IMR-90 (cell line): ENCODE measurements at regions not wholly inside any gene's neighbourhood (a gene's known extent, or its start where the extent isn't known, plus 50 kb on each side); places are given as distances from the start of the nearest gene placed in this dataset.

ENCODE experiments used
- ATAC-seq: fragments of 200-7000 bp; cut with Tn5 transposase; 2 replicates; pipeline ENCODE4 v1.9.1; 2020; ENCODE audit warnings: low read depth, mild to moderate bottlenecking, moderate library complexity
- BruUV-seq: library from RNA; stranded (reverse); fragments of 400-500 nt; replicated peaks from 2 replicates; lab custom pipeline; 2021; lab: Mats Ljungman, UMichigan
- CTCF ChIA-PET: fragments of 300-600 bp; formaldehyde crosslinking; extraction: SDS; loops from one replicate; lab custom pipeline; 2021; ENCODE audit warnings: antibody characterized with exemption; lab: Yijun Ruan, JAX
- POLR2A ChIA-PET: fragments of 300-600 bp; sonication (Branson Sonifier 250); formaldehyde crosslinking; loops from one replicate; lab custom pipeline; 2022; ENCODE audit warnings: antibody characterized with exemption; ENCODE audit not compliant: unreplicated experiment; lab: Charles Lee
- DNase-seq: peaks from one replicate; pipeline ENCODE4 v3.0.0; 2013
- H2AFZ ChIP-seq: replicated peaks from 2 replicates; pipeline ENCODE3; 2013; ENCODE audit warnings: low read length, mild to moderate bottlenecking; ENCODE audit not compliant: poor library complexity
- H2AK5ac ChIP-seq: 2 replicates; pipeline ENCODE4 v1.6.1; 2013; ENCODE audit warnings: low read depth, low read length, inconsistent platforms
- H2AK9ac ChIP-seq: replicated peaks from 2 replicates; pipeline ENCODE3; 2013; ENCODE audit warnings: mild to moderate bottlenecking, low read depth, low read length, moderate library complexity; ENCODE audit not compliant: poor library complexity
- H2BK120ac ChIP-seq: 2 replicates; pipeline ENCODE4 v1.6.1; 2013; ENCODE audit warnings: low read depth, low read length, inconsistent platforms
- H2BK15ac ChIP-seq: 3 replicates; pipeline ENCODE4 v1.6.1; 2013; ENCODE audit warnings: low read depth, low read length, inconsistent platforms
- H2BK20ac ChIP-seq: 2 replicates; pipeline ENCODE4 v1.6.1; 2013; ENCODE audit warnings: low read depth, mild to moderate bottlenecking, inconsistent platforms, low read length, moderate library complexity
- H2BK5ac ChIP-seq: 2 replicates; pipeline ENCODE4 v1.6.1; 2013; ENCODE audit warnings: mild to moderate bottlenecking, low read depth, low read length, inconsistent platforms; ENCODE audit not compliant: poor library complexity, severe bottlenecking
- H3K14ac ChIP-seq: replicated peaks from 2 replicates; pipeline ENCODE4 v1.6.1; 2013; ENCODE audit warnings: low read depth, low read length, inconsistent platforms
- H3K18ac ChIP-seq: 2 replicates; pipeline ENCODE4 v1.6.1; 2013; ENCODE audit warnings: low read depth, low read length, control low read depth
- H3K23ac ChIP-seq: 2 replicates; pipeline ENCODE4 v1.6.1; 2013; ENCODE audit warnings: low read depth, low read length, inconsistent platforms
- H3K27ac ChIP-seq: 2 replicates; pipeline ENCODE4 v1.5.1; 2013; ENCODE audit warnings: mild to moderate bottlenecking, control low read depth, low read length; ENCODE audit not compliant: insufficient read depth
- H3K27me3 ChIP-seq: 2 replicates; pipeline ENCODE4 v1.6.1; 2013; ENCODE audit warnings: low read length; ENCODE audit not compliant: control insufficient read depth, insufficient read depth
- H3K36me3 ChIP-seq: 2 replicates; pipeline ENCODE4 v1.6.1; 2013; ENCODE audit warnings: low read length, mixed read lengths; ENCODE audit not compliant: control insufficient read depth, insufficient read depth
- H3K4ac ChIP-seq: 2 replicates; pipeline ENCODE4 v1.6.1; 2013; ENCODE audit warnings: low read depth, low read length, inconsistent platforms
- H3K4me1 ChIP-seq: 2 replicates; pipeline ENCODE4 v1.6.1; 2013; ENCODE audit warnings: low read length, mixed read lengths; ENCODE audit not compliant: control insufficient read depth, insufficient read depth
- H3K4me2 ChIP-seq: 2 replicates; pipeline ENCODE4 v1.6.1; 2013; ENCODE audit warnings: low read depth, mild to moderate bottlenecking, control low read depth, low read length, moderate library complexity
- H3K4me3 ChIP-seq: 2 replicates; pipeline ENCODE4 v1.5.1; 2013; ENCODE audit warnings: low read depth, mild to moderate bottlenecking, control low read depth, low read length, moderate library complexity; ENCODE audit not compliant: insufficient read depth
- H3K56ac ChIP-seq: 2 replicates; pipeline ENCODE4 v1.6.1; 2013; ENCODE audit warnings: low read length, inconsistent platforms; ENCODE audit not compliant: insufficient read depth; ENCODE audit errors: extremely low read depth
- H3K79me1 ChIP-seq, 2 experiments: 2 replicates each; pipeline ENCODE4 v1.6.1; 2013; ENCODE audit warnings: low read length in 2 of 2, inconsistent platforms in 1 of 2, low read depth in 1 of 2
- H3K9ac ChIP-seq: 2 replicates; pipeline ENCODE4 v1.6.1; 2013; ENCODE audit warnings: low read depth, low read length, control low read depth
- H3K9me1 ChIP-seq: 2 replicates; pipeline ENCODE4 v1.6.1; 2013; ENCODE audit warnings: low read length, inconsistent platforms; ENCODE audit not compliant: insufficient read depth
- H3K9me3 ChIP-seq: 2 replicates; pipeline ENCODE4 v1.6.1; 2013; ENCODE audit warnings: low read length; ENCODE audit not compliant: control insufficient read depth, insufficient read depth
- H4K20me1 ChIP-seq: 2 replicates; pipeline ENCODE4 v1.6.1; 2013; ENCODE audit warnings: low read length, inconsistent platforms; ENCODE audit not compliant: insufficient read depth
- H4K5ac ChIP-seq: 2 replicates; pipeline ENCODE4 v1.6.1; 2013; ENCODE audit warnings: mild to moderate bottlenecking, low read depth, low read length, control low read depth
- H4K8ac ChIP-seq, 2 experiments: 2 replicates each; pipeline ENCODE4 v1.6.1; 2013; ENCODE audit warnings: low read depth in 2 of 2, low read length in 2 of 2, control low read depth in 1 of 2, inconsistent platforms in 1 of 2
- H4K91ac ChIP-seq: 2 replicates; pipeline ENCODE4 v1.6.1; 2013; ENCODE audit warnings: low read depth, low read length, inconsistent platforms; ENCODE audit not compliant: insufficient read depth
- CHD1 ChIP-seq: IDR thresholded peaks from 2 replicates; pipeline ENCODE4 v1.6.1; 2012; ENCODE audit warnings: low read depth, low read length, improper control_type of control experiment
- MXI1 ChIP-seq: IDR thresholded peaks from 2 replicates; pipeline ENCODE4 v1.6.1; 2012; ENCODE audit warnings: low read depth, mild to moderate bottlenecking, low read length, moderate library complexity, borderline replicate concordance
- POLR2A ChIP-seq: IDR thresholded peaks from 2 replicates; pipeline ENCODE4 v1.6.1; 2012; ENCODE audit warnings: mild to moderate bottlenecking, low read depth, low read length
- RCOR1 ChIP-seq: IDR thresholded peaks from 2 replicates; pipeline ENCODE4 v1.6.1; 2012; ENCODE audit warnings: mild to moderate bottlenecking, low read length, improper control_type of control experiment; ENCODE audit not compliant: insufficient replicate concordance
- USF2 ChIP-seq: fragments of 150-350 bp; IDR thresholded peaks from 2 replicates; pipeline ENCODE4 v1.6.1; 2017; ENCODE audit warnings: mild to moderate bottlenecking, antibody characterized with exemption, low read length, low read depth
- WGBS, 2 experiments: methylation state at CpG; one replicate each; pipeline versions ENCODE4 v1.1.5 to v1.1.7; 2013; ENCODE audit warnings: missing lambda C conversion rate in 2 of 2; ENCODE audit not compliant: insufficient read length in 1 of 2; ENCODE audit errors: extremely low coverage in 2 of 2; 5-methylcytosine and 5-hydroxymethylcytosine counted together
- dilution Hi-C: fragments of 300-500 bp; cut with HindIII; formaldehyde crosslinking; loops from one replicate; pipeline ENCODE4 v1.14.3; 2018; ENCODE audit warnings: low sequenced_read_pairs; ENCODE audit not compliant: unreplicated experiment
- in situ Hi-C: fragments of 300-500 bp; cut with MboI; formaldehyde crosslinking; loops from 3 replicates; pipeline ENCODE4 v1.14.3; 2019; ENCODE audit warnings: low sequenced_read_pairs, inconsistent platforms, mixed read lengths
- intact Hi-C: fragments of 100-400 bp; cut with micrococcal nuclease; formaldehyde crosslinking; loops from 2 replicates; pipeline ENCODE4 v1.10.0; 2022

DNA sequence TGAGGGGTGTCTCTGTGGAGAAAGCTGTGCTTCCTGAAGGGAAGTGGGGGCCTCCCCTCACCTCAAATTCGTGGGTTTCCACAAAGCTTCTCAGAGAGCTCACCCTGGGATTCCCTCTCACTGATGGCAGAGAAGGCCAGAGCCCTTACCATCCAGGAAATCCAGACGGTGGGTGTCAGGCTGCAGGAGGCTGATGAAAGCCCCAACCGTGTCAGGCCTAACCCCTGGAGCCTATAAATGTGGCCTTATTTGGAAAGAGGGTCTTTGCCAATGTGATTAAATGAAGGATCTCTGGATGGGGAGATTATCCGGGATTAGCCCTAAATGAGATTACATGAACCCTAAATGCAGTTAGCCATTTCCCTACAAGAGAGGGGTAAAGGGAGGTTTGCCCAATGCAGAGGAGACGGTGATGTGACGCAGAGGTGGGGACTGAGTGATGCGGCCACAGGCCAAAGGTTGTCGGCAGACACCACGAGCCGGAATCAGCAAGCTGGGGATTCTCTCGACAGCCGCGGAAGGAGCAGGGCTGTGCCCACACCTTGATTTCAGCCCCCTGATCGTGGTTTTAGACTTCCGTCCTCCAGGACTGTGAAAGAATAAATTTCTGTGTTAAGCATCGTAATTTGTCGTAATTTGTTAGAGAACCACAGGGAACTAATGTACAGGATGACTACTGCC is 82.6 kb downstream of the TOMM20 start:
- intact Hi-C loops: no loop called here
- POLR2A ChIA-PET: no interaction called here
- Histone ChIP-seq H3K23ac (no peak overlapping the region), H3K9me3 (no peaks in the 10 kb centered on the region), H3K14ac (peak overlapping the region; percentile 24; the same call in 1 of the 2 replicates), H2BK120ac (peak overlapping the region; percentile 64; the same call in 1 of the 2 replicates), H2AFZ (no peak overlapping the region), H2BK5ac (no peak overlapping the region), H2AK9ac (no peak overlapping the region), H4K20me1 (no peaks in the 10 kb centered on the region), H3K18ac (peak overlapping the region; percentile 38), H3K9me1 (peaks cover 12% of the 10 kb centered on the region), H2BK20ac (peak overlapping the region; percentile 49; the same call in 1 of the 2 replicates), H4K5ac (peak overlapping the region; percentile 0), H3K4me3 (no peak overlapping the region), H3K79me1 (no peaks in the 10 kb centered on the region), H3K27ac (no peak overlapping the region), H3K4me1 (peaks cover 22% of the 10 kb centered on the region), H3K56ac (no peak overlapping the region), H2AK5ac (peak overlapping the region; percentile 79; the same call in 1 of the 2 replicates), H3K9ac (no peak overlapping the region), H3K4ac (peak overlapping the region; percentile 58), H3K4me2 (no peak overlapping the region), H4K8ac (peak overlapping the region in 1 of 2 experiments; percentile 17; a peak in 2 of 4 replicates), H4K91ac (peak overlapping the region; percentile 48), H3K27me3 (no peaks in the 10 kb centered on the region), H3K36me3 (no peaks in the 10 kb centered on the region), H2BK15ac (peak overlapping the region; percentile 37; the same call in 2 of the 3 replicates)
- dilution Hi-C loops: no loop called here
- 80% methylated on average over 1 of the region's 17 CpGs; no CpG with 5 or more reads in 1 of the 2 experiments for whole genome bisulfite sequencing, 2 experiments
- CTCF ChIA-PET: no interaction called here
- no TSS peak for BruUV-seq
- no peak for ATAC-seq
- in situ Hi-C loops: no loop called here
- TF ChIP-seq USF2 (no peak), MXI1 (no peak), CHD1 (no peak), RCOR1 (no peak), POLR2A (no peak)
- DNase-seq: no peak
